NCI-H774 (cell line): ENCODE measurements at regions not wholly inside any gene's neighbourhood (a gene's known extent, or its start where the extent isn't known, plus 50 kb on each side); places are given as distances from the start of the nearest gene placed in this dataset.
A peak's percentile ranks its signal among the peaks of the same experiment; 100 is the strongest.
"Not testable (repeated sequence)": the region's sequence is repeated elsewhere in the genome, so short reads cannot be mapped to it uniquely, and the experiment has no call there.

Source experiments
- DNase-seq: peaks from one replicate; lab custom pipeline; 2025; lab: John Stamatoyannopoulos, UW

DNA sequence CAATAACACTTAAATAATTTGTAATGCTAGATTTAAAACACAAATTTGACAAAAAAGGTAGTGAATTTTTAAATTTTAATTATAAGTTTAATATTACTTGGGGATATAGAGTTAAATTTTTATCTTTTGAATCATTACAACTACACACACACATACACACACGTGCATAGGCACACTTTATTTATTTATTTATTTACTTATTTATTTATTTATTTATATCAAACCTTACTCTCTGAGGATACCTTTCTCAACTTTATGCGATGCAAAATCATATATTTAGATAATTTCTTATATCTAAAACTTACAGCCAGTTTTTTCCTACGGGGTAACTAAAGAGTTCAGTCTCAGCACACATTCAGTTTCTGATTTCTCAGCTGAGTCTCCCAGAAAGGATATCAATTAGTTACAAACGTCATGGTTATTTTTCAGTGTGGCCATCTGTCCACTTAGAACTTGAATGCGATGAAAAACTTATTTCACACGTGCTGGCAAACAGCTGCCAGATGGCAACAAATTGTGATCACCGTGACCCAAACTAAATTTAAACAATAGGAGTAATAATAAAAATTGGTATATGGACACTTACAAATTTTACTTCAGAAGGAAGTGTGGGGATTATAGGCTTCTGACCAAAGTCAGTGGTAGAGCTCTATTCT is 683.1 kb upstream of the PRR20A start:
- no peak for DNase-seq

DNA sequence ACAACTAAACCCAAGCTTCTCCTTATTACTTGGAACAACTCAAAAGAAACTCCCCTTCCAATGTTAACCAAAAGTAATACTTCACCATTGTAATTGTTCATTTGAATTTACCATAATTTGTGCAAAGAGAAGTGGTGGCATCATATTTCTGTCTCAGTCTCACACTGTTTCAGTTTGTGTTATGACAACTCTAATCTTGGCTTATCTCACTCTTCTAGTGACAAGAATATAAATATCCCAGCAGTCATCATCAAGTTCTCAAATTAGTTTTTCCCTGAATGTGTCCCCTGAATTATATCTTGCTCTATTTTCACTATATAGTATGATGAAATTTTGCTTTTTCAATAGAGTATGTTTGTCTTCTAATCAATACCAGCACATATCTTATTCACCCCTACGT is 681.4 kb upstream of the PRR20A start:
- no peak for DNase-seq

DNA sequence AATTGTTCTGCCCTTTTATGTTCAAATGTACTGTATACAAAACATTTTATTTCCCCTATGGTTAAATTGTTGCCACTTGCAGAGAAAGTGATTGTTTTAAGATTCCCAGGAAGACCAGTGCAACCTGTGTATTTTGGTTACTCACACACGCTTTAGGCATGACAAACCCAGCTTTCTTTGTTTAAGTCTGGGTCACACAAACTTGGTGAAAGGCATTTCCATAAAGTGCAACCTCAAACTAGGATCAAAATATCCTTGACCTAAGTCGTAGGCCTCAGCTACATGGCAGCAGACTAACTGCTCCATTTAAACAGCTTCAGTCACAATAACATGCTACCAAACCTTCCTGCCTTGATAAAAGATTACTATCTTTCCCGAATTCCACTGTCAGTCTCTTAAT is 639.0 kb upstream of the PRR20A start:
- DNase-seq = no peak

DNA sequence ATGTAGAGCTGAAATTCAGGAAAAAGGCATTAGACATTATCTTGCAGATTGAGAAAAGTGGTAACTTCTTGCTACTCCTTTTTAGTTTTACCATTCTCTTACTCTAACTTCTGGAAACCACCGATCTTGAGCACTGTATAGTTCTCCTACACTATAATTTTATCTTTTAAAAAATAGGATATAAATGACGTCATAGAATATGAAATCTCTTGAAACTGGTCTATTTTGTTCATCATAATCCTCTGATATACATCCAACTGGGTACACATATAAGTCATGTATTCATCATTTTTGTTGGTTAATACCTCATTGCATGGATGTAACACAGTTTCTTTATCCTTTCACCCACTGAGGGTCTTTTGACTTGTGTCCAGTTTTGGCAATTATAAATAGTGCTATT is 629.9 kb upstream of the PRR20A start:
- no peak for DNase-seq

DNA sequence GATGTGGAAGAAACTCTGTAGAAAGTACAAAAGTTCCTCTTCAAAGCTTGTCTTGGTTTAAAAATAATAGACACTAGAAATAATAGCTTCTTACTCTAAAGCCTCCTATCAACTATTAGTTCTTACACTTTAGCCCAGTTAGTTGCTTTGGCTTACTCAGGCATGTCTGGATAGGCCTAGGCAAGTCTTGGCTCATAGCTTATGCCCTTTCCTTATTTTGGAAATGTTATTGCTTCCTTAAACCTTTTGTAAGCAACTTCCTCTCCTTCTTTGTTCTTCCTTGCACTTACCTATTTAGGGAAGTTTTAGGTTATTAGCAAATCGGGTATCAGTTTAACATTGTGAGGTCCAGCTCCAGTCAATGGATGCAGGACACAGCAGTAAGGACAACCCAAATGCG is 628.4 kb upstream of the PRR20A start:
- DNase-seq = not testable (repeated sequence)

DNA sequence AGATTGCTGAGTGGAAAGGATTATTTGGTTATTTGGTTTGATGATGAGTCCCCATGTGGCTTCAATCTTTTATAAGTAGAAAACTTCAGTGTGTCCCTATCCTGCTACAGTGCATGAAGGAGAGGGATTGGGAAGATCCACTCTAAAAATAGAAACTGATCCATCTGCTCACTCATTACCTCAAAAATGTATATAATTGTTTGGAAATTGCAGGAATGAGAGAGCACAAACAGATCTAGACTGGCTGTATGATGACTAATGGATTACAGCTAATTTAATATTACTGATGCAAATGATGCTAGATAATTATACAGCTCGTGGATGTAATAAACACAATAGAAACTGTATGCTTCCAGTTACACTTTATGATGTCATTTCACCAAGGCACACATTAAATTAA is 625.3 kb upstream of the PRR20A start:
- DNase-seq = no peak

DNA sequence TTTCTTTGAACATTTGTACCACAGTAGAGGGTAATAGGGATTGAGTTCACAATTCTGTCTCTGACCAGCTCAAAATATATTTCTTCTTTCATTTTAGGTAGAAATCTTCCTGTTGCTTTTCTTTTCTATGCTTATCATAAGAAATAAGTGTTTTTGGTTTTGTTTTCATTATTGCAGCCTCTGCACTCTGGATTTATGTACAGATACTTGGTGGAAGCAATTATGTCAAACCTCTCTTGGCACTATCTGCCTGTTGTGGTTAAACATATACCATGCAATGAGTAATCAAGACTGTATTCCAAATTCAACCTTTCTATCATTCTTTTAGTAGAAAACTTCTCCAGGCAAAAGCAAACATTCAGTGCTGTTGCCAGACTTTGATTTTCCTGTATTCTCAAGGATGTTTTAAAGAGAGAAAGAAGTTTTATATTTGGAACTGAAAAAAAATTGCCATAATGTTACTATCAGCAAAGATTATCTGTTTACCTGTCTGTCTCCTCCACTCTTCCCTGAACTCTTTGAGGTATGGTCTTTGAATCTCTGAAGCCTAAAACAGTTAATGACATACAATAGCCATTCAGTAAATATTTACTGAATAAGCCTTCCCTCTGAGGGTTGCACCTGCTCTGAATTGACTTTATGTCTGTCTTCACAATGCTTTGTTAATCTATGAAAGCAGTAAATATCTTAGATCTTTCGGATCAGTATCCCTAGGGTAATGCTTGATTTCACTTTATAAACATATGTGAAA is 612.5 kb upstream of the PRR20A start:
- DNase-seq = peak; percentile 65

DNA sequence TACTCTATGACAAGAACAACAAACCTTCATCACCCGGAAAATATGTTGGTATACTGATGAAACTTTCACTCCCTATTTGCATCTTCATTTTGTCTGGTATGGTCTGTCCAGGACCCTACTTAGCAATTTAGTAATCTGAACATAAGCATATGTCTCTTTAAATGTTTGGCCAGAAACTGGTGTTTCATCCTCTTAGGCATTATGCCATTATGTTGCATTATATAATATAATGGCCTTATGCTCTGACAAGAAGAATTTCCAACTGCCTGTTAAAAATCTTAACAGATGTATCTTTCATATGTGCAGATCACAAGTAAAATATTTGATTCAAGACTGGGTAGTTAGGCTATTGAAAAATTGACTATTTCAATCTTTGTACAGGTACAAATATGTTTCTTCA is 610.6 kb upstream of the PRR20A start:
- no peak for DNase-seq

DNA sequence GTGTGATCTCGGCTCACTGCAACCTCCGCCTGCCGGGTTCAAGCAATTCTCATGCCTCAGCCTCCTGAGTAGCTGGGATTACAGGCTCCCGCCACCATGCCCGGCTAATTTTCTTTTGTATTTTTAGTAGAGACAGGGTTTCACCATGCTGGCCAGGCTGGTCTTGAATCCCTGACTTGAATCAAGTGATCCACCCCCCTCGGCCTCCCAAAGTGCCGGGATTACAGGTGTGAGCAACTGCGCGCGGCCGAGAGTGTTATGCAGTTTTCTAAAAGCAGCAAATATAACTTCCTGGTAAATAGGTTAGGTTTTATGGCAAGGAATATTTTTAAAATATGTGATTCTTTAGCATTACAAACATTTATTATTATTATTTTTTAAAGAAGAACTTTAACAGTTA is 592.8 kb upstream of the PRR20A start:
- not testable (repeated sequence) for DNase-seq

DNA sequence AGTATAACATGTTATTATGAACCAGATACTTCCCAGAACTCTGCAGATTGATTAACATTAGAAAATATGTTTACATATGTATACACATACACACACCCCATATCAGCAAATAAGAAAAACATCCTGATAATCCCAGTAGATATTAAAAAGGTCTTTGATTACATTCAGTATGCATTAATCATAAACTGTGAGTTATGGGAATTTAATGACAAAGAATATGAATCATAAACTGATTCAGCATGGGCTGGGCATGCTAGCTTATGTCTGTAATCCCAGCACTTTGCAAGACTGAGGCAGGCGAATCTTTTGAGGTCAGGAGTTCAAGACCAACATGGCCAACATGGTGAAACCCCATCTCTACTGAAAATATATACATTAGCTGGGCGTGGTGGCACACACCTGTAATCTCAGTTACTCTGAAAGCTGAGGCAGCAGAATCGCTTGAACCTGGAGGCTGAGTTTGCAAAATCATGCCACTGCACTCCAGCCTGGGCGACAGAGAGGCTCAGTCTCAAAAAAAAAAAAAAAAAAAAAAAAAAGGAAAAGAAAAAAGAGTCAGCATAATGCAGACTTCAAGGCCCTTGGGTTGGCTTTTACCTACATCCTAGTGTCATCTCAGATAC is 581.9 kb upstream of the PRR20A start:
- no peak for DNase-seq

DNA sequence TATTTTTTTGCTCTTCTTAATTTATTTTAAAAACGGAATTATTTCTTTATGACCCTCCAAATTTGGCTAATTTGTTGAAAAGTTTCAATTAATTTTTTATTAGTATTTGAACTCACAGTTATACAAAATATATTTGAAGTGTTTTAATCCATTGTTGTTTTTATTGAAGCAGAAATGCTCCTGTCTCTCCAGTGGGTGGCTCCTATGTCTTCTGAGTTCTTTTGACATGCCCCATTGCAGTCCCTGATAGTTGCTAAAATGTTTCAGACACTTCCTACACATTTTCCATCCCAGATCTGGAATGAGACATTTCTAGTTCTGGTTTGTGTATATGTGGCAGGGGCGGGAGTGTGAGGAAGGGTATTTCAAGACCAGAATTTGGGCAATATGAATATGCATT is 579.4 kb upstream of the PRR20A start:
- DNase-seq = no peak

DNA sequence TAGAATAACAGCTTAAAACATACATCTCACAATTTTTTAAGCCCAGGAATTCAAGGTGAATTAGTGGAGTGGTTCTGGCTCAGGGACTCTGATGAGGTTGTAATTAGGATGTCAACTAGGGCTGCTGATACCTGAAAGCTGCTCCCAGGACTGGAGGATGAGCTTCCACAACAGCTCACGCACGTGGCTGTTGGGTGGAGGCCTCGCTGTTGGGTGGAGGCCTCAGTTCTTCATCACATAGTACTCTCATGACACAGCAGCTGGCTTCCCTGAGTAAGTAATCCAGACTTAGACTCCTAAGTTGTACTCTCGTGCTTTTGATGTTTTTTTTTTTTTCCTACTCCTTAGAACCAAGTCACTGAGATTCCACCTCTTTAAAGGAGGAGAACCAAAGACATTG is 577.1 kb upstream of the PRR20A start:
- DNase-seq = no peak

DNA sequence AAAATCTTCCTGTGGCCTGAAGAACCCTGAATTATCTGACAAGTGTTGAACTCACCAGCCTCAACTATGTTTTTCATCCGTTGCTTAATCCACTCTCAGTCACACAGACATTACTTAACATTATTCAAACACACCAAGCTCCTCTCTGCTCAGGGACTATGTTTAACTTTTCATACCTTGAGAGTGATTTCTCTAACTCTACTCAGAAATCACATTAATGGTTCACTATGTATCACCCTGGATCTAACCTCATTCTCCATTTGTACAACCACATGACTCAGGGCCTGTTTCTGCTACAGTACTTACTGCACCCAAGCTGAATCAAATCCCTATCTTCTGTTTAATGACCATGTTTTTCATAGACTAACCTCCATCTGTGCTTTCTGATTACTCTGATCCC is 553.7 kb upstream of the PRR20A start:
- no peak for DNase-seq

DNA sequence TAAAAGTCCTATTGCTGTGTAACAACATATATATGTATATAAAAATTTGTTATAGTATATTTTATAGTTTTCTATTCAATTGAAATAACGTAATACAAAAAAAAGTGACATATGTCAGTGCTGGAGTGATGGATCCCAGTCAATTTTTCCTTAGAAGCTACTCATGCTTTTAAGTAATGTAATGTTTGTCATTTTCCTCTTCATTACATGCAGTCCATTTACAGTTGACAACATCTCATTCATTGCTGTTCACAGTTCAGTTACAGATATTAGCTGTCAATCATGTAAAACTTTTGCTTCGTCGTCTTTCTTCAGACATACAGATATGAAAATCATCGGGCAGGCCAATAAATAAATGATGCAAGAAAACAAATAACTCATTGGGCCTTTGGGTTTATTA is 525.1 kb upstream of the PRR20A start:
- DNase-seq = no peak

DNA sequence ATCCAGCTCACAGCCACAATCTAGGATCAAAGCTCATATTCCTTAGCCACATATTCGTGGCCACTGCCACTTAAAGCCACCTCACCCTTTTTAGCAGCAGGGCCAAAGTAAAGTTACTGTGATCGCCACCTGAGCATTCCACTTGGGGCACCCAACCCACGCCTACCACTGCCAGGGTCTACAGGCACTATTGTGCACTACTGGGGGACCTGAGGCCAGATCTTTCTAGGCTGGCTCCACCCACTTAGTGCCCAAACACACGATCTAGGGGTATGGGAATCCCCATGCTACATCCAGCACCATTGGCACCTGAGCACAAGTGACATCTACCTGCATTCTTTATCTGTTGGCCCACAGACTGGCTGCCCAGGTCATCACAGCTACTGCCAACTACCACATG is 517.9 kb upstream of the PRR20A start:
- DNase-seq = no peak

DNA sequence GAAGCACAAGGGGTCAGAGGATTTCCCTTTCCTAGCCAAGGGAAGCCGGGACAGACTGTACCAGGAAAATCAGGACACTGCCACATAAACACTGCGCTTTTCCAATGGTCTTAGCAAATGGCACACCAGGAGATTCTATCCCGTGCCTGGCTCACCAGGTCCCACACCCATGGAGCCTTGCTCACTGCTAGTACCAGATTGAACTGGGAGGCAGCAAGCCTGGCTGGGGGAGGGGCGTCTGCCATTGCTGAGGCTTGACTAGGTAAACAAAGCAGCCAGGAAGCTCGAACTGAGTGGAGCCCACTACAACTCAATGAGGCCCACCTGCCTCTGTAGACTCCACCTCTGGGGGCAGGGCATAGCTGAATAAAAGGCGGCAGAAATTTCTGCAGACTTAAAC is 511.8 kb upstream of the PRR20A start:
- not testable (repeated sequence) for DNase-seq

DNA sequence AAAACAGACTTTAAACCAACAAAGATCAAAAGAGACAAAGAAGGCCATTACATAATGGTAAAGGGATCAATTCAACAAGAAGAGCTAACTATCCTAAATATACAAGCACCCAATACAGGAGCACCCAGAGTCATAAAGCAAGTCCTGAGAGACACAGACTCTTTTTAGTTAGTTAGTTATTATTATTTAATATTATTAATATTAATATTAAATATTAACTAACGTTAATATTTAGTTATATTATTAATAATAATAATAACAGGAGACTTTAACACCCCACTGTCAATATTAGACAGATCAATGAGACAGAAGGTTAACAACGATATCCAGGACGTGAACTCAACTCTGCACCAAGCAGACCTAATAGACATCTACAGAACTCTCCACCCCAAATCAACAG is 509.7 kb upstream of the PRR20A start:
- DNase-seq = not testable (repeated sequence)

DNA sequence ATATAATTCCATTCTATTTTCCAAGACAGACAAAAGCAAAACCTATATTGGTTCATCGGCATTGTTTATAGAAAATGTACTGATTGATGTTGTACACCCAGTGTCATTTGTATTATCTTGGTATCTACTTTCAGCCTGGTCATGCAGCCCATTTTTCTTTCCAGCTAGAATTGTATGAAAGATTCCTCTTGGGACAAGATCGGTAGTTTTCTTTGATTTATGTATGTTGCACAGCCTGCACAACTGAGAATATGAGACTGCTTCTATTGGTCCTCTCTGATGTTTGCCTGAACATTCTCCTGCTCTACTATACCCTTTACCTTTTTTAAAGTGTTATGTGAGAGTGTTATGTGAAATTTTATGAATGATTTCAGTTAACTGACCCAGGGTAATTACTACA is 487.7 kb upstream of the PRR20A start:
- no peak for DNase-seq

DNA sequence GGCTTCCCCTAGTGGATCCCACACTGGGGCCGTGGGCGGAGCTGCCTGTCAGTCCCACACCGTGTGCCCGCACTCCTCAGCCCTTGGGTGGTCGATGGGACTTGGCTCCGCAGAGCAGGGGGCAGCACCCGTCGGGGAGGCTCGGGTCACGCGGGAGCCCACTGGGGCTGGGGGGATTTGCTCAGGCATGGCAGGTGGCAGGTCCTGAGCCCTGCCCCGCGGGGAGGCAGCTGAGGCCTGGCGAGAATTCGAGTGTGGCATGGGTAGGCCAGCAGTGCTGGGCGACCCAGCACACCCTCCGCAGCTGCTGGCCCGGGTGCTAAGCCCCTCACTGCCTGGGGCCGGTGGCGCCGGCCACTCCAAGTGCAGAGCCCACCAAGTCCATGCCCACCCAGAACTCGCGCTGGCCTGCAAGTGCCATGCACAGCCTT is 481.7 kb upstream of the PRR20A start:
- DNase-seq = no peak

DNA sequence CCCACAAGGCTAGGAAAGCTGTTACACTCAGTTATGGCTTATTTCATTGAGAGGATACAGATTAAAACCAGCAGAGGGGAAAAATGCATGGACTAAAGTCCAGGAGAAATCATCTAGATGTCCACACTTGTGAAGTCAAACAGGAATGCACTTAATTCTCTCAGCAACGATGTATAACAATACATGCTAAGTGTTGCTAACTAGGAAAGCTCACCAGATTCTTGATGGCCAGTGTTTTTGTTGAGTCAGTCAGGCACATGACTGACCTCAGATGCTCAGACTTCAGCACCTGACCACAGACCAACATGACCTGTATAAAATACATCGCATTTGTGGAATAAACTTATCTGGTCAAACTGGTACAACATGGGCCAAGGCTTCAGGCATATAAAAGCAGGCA is 470.2 kb upstream of the PRR20A start:
- DNase-seq = no peak

DNA sequence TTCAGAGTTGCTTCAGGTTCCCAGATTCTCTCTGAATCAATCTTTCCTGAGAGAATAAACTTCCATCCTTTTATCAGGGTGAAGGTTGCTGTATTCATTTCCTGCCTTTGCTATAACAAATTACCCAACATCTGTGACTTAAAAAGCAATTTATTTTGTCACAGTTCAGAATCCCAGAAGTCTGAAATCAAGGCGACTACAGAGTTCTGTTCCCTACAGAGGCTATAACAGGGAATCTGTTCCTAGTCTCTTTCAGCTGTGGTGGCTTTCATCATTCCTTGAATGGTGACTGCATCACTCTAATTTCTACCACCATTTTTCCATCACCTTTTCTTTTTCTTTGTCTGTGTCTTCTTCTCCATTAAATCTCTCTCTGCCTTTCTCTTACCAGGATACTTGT is 459.3 kb upstream of the PRR20A start:
- DNase-seq = no peak

DNA sequence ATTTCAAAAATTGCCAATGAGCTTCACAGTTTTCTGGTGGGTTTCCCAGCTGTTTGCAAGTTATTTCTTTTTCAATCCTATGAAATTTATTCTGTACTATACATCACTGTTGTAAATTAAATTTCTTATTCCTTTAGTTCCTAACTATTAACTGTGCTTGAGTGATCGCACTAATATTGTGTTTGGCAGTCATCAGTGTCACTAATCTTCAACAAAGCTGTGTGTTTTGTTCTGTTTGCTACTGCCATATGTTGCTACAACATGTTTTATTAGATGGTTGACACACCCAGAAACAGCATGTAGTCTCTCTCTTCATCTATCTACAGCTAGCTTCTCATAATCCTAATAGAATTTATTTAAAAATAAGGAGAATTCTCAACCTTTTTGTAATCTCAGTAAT is 453.6 kb upstream of the PRR20A start:
- no peak for DNase-seq

DNA sequence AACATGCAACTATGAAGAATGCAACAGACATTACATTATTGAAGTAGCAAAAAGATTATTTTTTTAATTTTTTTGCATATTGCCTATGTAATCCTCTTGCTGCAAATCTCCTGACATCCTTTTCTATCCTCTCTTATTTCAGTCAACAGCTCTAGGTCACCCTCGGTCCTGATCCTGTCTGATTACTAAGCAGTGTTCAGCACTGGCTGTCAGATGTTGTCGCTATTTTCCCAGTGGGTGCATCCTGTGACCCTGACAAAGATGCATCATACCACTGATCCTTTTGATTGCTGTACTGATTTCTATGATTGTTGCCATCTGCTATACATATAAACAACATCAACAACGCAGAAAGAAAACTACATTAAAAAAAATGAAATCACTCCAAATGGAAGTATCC is 443.7 kb upstream of the PRR20A start:
- DNase-seq = no peak

DNA sequence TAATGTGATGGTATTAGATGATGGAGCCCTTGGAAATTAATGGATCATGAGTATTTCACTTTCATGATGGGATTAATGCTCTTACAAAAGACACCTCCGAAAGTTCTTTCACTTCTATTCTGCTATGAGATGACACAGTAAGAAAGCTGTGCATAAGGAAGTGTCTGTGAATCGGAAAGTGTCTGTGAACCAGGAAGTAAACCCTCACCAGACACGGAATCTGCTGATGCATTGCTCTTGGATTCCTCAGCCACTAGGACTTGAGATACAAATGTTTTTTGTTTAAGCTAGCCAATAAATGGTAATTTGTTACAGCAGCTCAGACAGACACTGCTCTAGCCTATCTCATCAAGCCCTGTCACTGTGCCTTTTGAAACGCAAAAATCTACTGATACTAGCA is 440.4 kb upstream of the PRR20A start:
- no peak for DNase-seq
